ENCODE measurements at regions not wholly inside any gene's neighbourhood (a gene's known extent, or its start where the extent isn't known, plus 50 kb on each side); places are given as distances from the start of the nearest gene placed in this dataset.

GRCh38 chr9:82104252-82104651, 115.7 kb downstream of the SPATA31D1 start:
- TF ChIP-seq REST (IDR thresholded peaks at IDR 0.05; ENCODE audit: insufficient read depth in 1 of 2, low read depth in 2 of 2, low read length in 2 of 2) = no peak
- TF ChIP-seq TAF1 (IDR thresholded peaks at IDR 0.05; ENCODE audit: borderline replicate concordance, insufficient read depth, low read length) = no peak
- no peak for TF ChIP-seq POLR2AphosphoS5 (IDR thresholded peaks at IDR 0.05; ENCODE audit: low read depth, low read length)

Measured in PFSK-1 (cell line).